H9 (cell line): ENCODE measurements at regions not wholly inside any gene's neighbourhood (a gene's known extent, or its start where the extent isn't known, plus 50 kb on each side); places are given as distances from the start of the nearest gene placed in this dataset.

ENCODE experiments used
- DNase-seq: peaks from one replicate; pipeline ENCODE4 v3.0.0-alpha.2; 2017
- H2AFZ ChIP-seq: one replicate; pipeline ENCODE4 v1.6.1; 2013; ENCODE audit warnings: mild to moderate bottlenecking, low read length, control low read depth, moderate library complexity
- H2AK5ac ChIP-seq: 2 replicates; pipeline ENCODE4 v1.6.1; 2013; ENCODE audit warnings: low read length, control low read depth, mixed read lengths; ENCODE audit not compliant: insufficient read length
- H2BK120ac ChIP-seq: one replicate; pipeline ENCODE4 v1.6.1; 2013; ENCODE audit warnings: low read depth, mild to moderate bottlenecking, low read length, control low read depth, inconsistent platforms; ENCODE audit not compliant: poor library complexity, severe bottlenecking
- H2BK12ac ChIP-seq: 2 replicates; pipeline ENCODE4 v1.6.1; 2013; ENCODE audit warnings: low read length, control low read depth, mixed read lengths, low read depth; ENCODE audit not compliant: insufficient read length
- H2BK15ac ChIP-seq: 2 replicates; pipeline ENCODE4 v1.6.1; 2013; ENCODE audit warnings: low read depth, low read length, control low read depth
- H2BK20ac ChIP-seq: one replicate; pipeline ENCODE4 v1.6.1; 2013; ENCODE audit warnings: low read depth, mild to moderate bottlenecking, low read length, control low read depth, inconsistent platforms; ENCODE audit not compliant: poor library complexity, severe bottlenecking
- H2BK5ac ChIP-seq: 2 replicates; pipeline ENCODE4 v1.6.1; 2013; ENCODE audit warnings: low read length, control low read depth, mixed read lengths; ENCODE audit not compliant: insufficient read length
- H3K14ac ChIP-seq: 2 replicates; pipeline ENCODE4 v1.6.1; 2013; ENCODE audit warnings: low read length, control low read depth; ENCODE audit not compliant: insufficient read depth
- H3K18ac ChIP-seq: 2 replicates; pipeline ENCODE4 v1.6.1; 2013; ENCODE audit warnings: low read depth, mild to moderate bottlenecking, mixed read lengths, low read length, control low read depth; ENCODE audit not compliant: insufficient read length
- H3K23ac ChIP-seq: 2 replicates; pipeline ENCODE4 v1.6.1; 2013; ENCODE audit warnings: low read length, control low read depth, mixed read lengths, low read depth; ENCODE audit not compliant: insufficient read length
- H3K23me2 ChIP-seq: 2 replicates; pipeline ENCODE4 v1.6.1; 2013; ENCODE audit warnings: low read depth, mild to moderate bottlenecking, mixed read lengths, low read length, control low read depth; ENCODE audit not compliant: insufficient read length, poor library complexity, severe bottlenecking
- H3K27ac ChIP-seq: 2 replicates; pipeline ENCODE4 v1.5.1; 2013; ENCODE audit warnings: low read length, control low read depth, mixed read lengths, low read depth; ENCODE audit not compliant: insufficient read length
- H3K27me3 ChIP-seq: 2 replicates; pipeline ENCODE4 v1.6.1; 2013; ENCODE audit warnings: low read length, control low read depth, inconsistent platforms; ENCODE audit not compliant: insufficient read depth
- H3K4ac ChIP-seq: 2 replicates; pipeline ENCODE4 v1.6.1; 2013; ENCODE audit warnings: low read depth, mild to moderate bottlenecking, control low read depth, inconsistent platforms, low read length, moderate library complexity
- H3K4me1 ChIP-seq: 2 replicates; pipeline ENCODE4 v1.6.1; 2013; ENCODE audit warnings: low read length, control low read depth, inconsistent platforms; ENCODE audit not compliant: insufficient read depth
- H3K4me2 ChIP-seq: 2 replicates; pipeline ENCODE4 v1.6.1; 2013; ENCODE audit warnings: low read length, control low read depth, mixed read lengths; ENCODE audit not compliant: insufficient read length, insufficient read depth
- H3K56ac ChIP-seq: 2 replicates; pipeline ENCODE4 v1.6.1; 2013; ENCODE audit warnings: low read depth, mild to moderate bottlenecking, mixed read lengths, low read length, control low read depth; ENCODE audit not compliant: insufficient read length
- H3K79me1 ChIP-seq: 2 replicates; pipeline ENCODE4 v1.6.1; 2013; ENCODE audit warnings: low read depth, mild to moderate bottlenecking, moderate library complexity, low read length, control low read depth, inconsistent platforms; ENCODE audit not compliant: insufficient read depth, poor library complexity, severe bottlenecking
- H3K79me2 ChIP-seq: 2 replicates; pipeline ENCODE4 v1.6.1; 2013; ENCODE audit warnings: low read length, control low read depth, inconsistent platforms; ENCODE audit not compliant: insufficient read depth
- H3K9ac ChIP-seq: 2 replicates; pipeline ENCODE4 v1.6.1; 2013; ENCODE audit warnings: low read length, control low read depth, mixed read lengths; ENCODE audit not compliant: insufficient read length; ENCODE audit errors: extremely low read depth
- H3K9me3 ChIP-seq: one replicate; pipeline ENCODE4 v1.6.1; 2013; ENCODE audit warnings: low read depth, low read length, inconsistent platforms; ENCODE audit not compliant: control insufficient read depth
- H3T11ph ChIP-seq: one replicate; pipeline ENCODE4 v1.6.1; 2013; ENCODE audit warnings: mild to moderate bottlenecking, low read length, control low read depth, inconsistent platforms
- H4K20me1 ChIP-seq: one replicate; pipeline ENCODE4 v1.6.1; 2013; ENCODE audit not compliant: control insufficient read depth, insufficient read length, insufficient read depth
- H4K5ac ChIP-seq: 2 replicates; pipeline ENCODE4 v1.6.1; 2013; ENCODE audit warnings: low read depth, mild to moderate bottlenecking, mixed read lengths, low read length, control low read depth; ENCODE audit not compliant: insufficient read length
- H4K8ac ChIP-seq: replicated peaks from 2 replicates; pipeline ENCODE4 v1.6.1; 2013; ENCODE audit warnings: low read length, control low read depth, mixed read lengths, low read depth; ENCODE audit not compliant: insufficient read length
- H4K91ac ChIP-seq: 2 replicates; pipeline ENCODE4 v1.6.1; 2013; ENCODE audit warnings: low read depth, mild to moderate bottlenecking, moderate library complexity, mixed read lengths, low read length, control low read depth; ENCODE audit not compliant: insufficient read length
- H3K27ac Mint-ChIP-seq, 3 experiments: 2 replicates in 2 of 3; 3 replicates in 1 of 3; pipeline ENCODE4 v1.8.0; 2020 to 2021; ENCODE audit warnings: mixed read lengths in 3 of 3, mild to moderate bottlenecking in 1 of 3, moderate library complexity in 1 of 3
- H3K27me3 Mint-ChIP-seq: 2 replicates; pipeline ENCODE4 v1.8.0; 2021; ENCODE audit warnings: low read depth, mild to moderate bottlenecking, moderate library complexity, mixed read lengths
- H3K36me3 Mint-ChIP-seq, 3 experiments: 2 replicates in 2 of 3; 3 replicates in 1 of 3; pipeline ENCODE4 v1.8.0; 2020 to 2021; ENCODE audit warnings: low read depth in 3 of 3, mixed read lengths in 3 of 3; ENCODE audit not compliant: insufficient read depth in 1 of 3
- H3K4me1 Mint-ChIP-seq, 2 experiments: 2 replicates each; pipeline ENCODE4 v1.8.0; 2020; ENCODE audit warnings: mixed read lengths in 2 of 2
- H3K4me3 Mint-ChIP-seq, 2 experiments: 2 replicates in 1 of 2; 3 replicates in 1 of 2; pipeline ENCODE4 v1.8.0; 2020 to 2021; ENCODE audit warnings: mild to moderate bottlenecking in 2 of 2, mixed read lengths in 2 of 2, moderate library complexity in 1 of 2
- H3K9me3 Mint-ChIP-seq, 2 experiments: 2 replicates in 1 of 2; 3 replicates in 1 of 2; pipeline ENCODE4 v1.8.0; 2020; ENCODE audit warnings: mild to moderate bottlenecking in 2 of 2, mixed read lengths in 2 of 2, moderate library complexity in 1 of 2
- CTCF ChIP-seq: fragments of 200-600 bp; sonication (generic); conservative IDR thresholded peaks from 3 replicates; pipeline ENCODE4 v1.8.0; 2021; ENCODE audit warnings: antibody characterized with exemption, mild to moderate bottlenecking
- WGBS: extraction: QIAGEN DNeasy Blood & Tissue Kit; methylation state at CpG from one replicate; pipeline ENCODE4 v1.1.7; 2013; ENCODE audit warnings: missing lambda C conversion rate, low lambda C conversion rate, mixed read lengths; ENCODE audit not compliant: insufficient read length; ENCODE audit errors: extremely low coverage; 5-methylcytosine and 5-hydroxymethylcytosine counted together

GRCh38 chr11:28666632-28667031, 558.4 kb downstream of the METTL15 start:
- Histone ChIP-seq H3K4ac (no peak overlapping the region), H3K79me1 (no peaks in the 10 kb centered on the region), H3K23me2 (no peaks in the 10 kb centered on the region), H4K91ac (no peak overlapping the region), H4K20me1 (no peaks in the 10 kb centered on the region), H2AK5ac (no peak overlapping the region), H2BK20ac (no peak overlapping the region), H4K5ac (no peak overlapping the region), H4K8ac (no peak overlapping the region), H2BK15ac (no peak overlapping the region), H2AFZ (no peak overlapping the region), H3K9ac (no peak overlapping the region), H3K18ac (no peak overlapping the region), H3K4me2 (no peak overlapping the region), H3K27me3 (no peaks in the 10 kb centered on the region), H3K14ac (no peak overlapping the region), H3K27ac (no peak overlapping the region), H3K56ac (no peak overlapping the region), H3K4me1 (no peaks in the 10 kb centered on the region), H2BK12ac (no peak overlapping the region), H3T11ph (no peak overlapping the region), H3K9me3 (no peaks in the 10 kb centered on the region), H2BK120ac (no peak overlapping the region), H2BK5ac (no peak overlapping the region), H3K79me2 (no peaks in the 10 kb centered on the region), H3K23ac (no peak overlapping the region)
- Mint-ChIP-seq H3K27me3 (no peaks in the 10 kb centered on the region), H3K4me1 (peaks cover 0 to 2% of the 10 kb centered on the region in 2 experiments; a peak in 1 of 4 replicates), H3K36me3 (peaks cover 0 to 10% (median 0%) of the 10 kb centered on the region in 3 experiments; a peak in 1 of 7 replicates), H3K9me3 (peaks cover 3 to 6% of the 10 kb centered on the region in 2 experiments; a peak in 4 of 5 replicates), H3K27ac (no peak overlapping the region; a peak in 1 of 7 replicates), H3K4me3 (no peak overlapping the region)
- no peak for DNase-seq
- no peak for TF ChIP-seq CTCF
- no CpG with 5 or more reads among the region's 6 CpGs for WGBS
